IMR-90 (cell line): ENCODE measurements at regions not wholly inside any gene's neighbourhood (a gene's known extent, or its start where the extent isn't known, plus 50 kb on each side); places are given as distances from the start of the nearest gene placed in this dataset.

Source experiments
- ATAC-seq: fragments of 200-7000 bp; cut with Tn5 transposase; 2 replicates; pipeline ENCODE4 v1.9.1; 2020; ENCODE audit warnings: low read depth, mild to moderate bottlenecking, moderate library complexity
- BruUV-seq: library from RNA; stranded (reverse); fragments of 400-500 nt; replicated peaks from 2 replicates; lab custom pipeline; 2021; lab: Mats Ljungman, UMichigan
- CTCF ChIA-PET: fragments of 300-600 bp; formaldehyde crosslinking; extraction: SDS; loops from one replicate; lab custom pipeline; 2021; ENCODE audit warnings: antibody characterized with exemption; lab: Yijun Ruan, JAX
- POLR2A ChIA-PET: fragments of 300-600 bp; sonication (Branson Sonifier 250); formaldehyde crosslinking; loops from one replicate; lab custom pipeline; 2022; ENCODE audit warnings: antibody characterized with exemption; ENCODE audit not compliant: unreplicated experiment; lab: Charles Lee
- DNase-seq: peaks from one replicate; pipeline ENCODE4 v3.0.0; 2013
- H2AFZ ChIP-seq: replicated peaks from 2 replicates; pipeline ENCODE3; 2013; ENCODE audit warnings: low read length, mild to moderate bottlenecking; ENCODE audit not compliant: poor library complexity
- H2AK5ac ChIP-seq: 2 replicates; pipeline ENCODE4 v1.6.1; 2013; ENCODE audit warnings: low read depth, low read length, inconsistent platforms
- H2AK9ac ChIP-seq: replicated peaks from 2 replicates; pipeline ENCODE3; 2013; ENCODE audit warnings: mild to moderate bottlenecking, low read depth, low read length, moderate library complexity; ENCODE audit not compliant: poor library complexity
- H2BK120ac ChIP-seq: 2 replicates; pipeline ENCODE4 v1.6.1; 2013; ENCODE audit warnings: low read depth, low read length, inconsistent platforms
- H2BK15ac ChIP-seq: 3 replicates; pipeline ENCODE4 v1.6.1; 2013; ENCODE audit warnings: low read depth, low read length, inconsistent platforms
- H2BK20ac ChIP-seq: 2 replicates; pipeline ENCODE4 v1.6.1; 2013; ENCODE audit warnings: low read depth, mild to moderate bottlenecking, inconsistent platforms, low read length, moderate library complexity
- H2BK5ac ChIP-seq: 2 replicates; pipeline ENCODE4 v1.6.1; 2013; ENCODE audit warnings: mild to moderate bottlenecking, low read depth, low read length, inconsistent platforms; ENCODE audit not compliant: poor library complexity, severe bottlenecking
- H3K14ac ChIP-seq: replicated peaks from 2 replicates; pipeline ENCODE4 v1.6.1; 2013; ENCODE audit warnings: low read depth, low read length, inconsistent platforms
- H3K18ac ChIP-seq: 2 replicates; pipeline ENCODE4 v1.6.1; 2013; ENCODE audit warnings: low read depth, low read length, control low read depth
- H3K23ac ChIP-seq: 2 replicates; pipeline ENCODE4 v1.6.1; 2013; ENCODE audit warnings: low read depth, low read length, inconsistent platforms
- H3K27ac ChIP-seq: 2 replicates; pipeline ENCODE4 v1.5.1; 2013; ENCODE audit warnings: mild to moderate bottlenecking, control low read depth, low read length; ENCODE audit not compliant: insufficient read depth
- H3K27me3 ChIP-seq: 2 replicates; pipeline ENCODE4 v1.6.1; 2013; ENCODE audit warnings: low read length; ENCODE audit not compliant: control insufficient read depth, insufficient read depth
- H3K36me3 ChIP-seq: 2 replicates; pipeline ENCODE4 v1.6.1; 2013; ENCODE audit warnings: low read length, mixed read lengths; ENCODE audit not compliant: control insufficient read depth, insufficient read depth
- H3K4ac ChIP-seq: 2 replicates; pipeline ENCODE4 v1.6.1; 2013; ENCODE audit warnings: low read depth, low read length, inconsistent platforms
- H3K4me1 ChIP-seq: 2 replicates; pipeline ENCODE4 v1.6.1; 2013; ENCODE audit warnings: low read length, mixed read lengths; ENCODE audit not compliant: control insufficient read depth, insufficient read depth
- H3K4me2 ChIP-seq: 2 replicates; pipeline ENCODE4 v1.6.1; 2013; ENCODE audit warnings: low read depth, mild to moderate bottlenecking, control low read depth, low read length, moderate library complexity
- H3K4me3 ChIP-seq: 2 replicates; pipeline ENCODE4 v1.5.1; 2013; ENCODE audit warnings: low read depth, mild to moderate bottlenecking, control low read depth, low read length, moderate library complexity; ENCODE audit not compliant: insufficient read depth
- H3K56ac ChIP-seq: 2 replicates; pipeline ENCODE4 v1.6.1; 2013; ENCODE audit warnings: low read length, inconsistent platforms; ENCODE audit not compliant: insufficient read depth; ENCODE audit errors: extremely low read depth
- H3K79me1 ChIP-seq, 2 experiments: 2 replicates each; pipeline ENCODE4 v1.6.1; 2013; ENCODE audit warnings: low read length in 2 of 2, inconsistent platforms in 1 of 2, low read depth in 1 of 2
- H3K9ac ChIP-seq: 2 replicates; pipeline ENCODE4 v1.6.1; 2013; ENCODE audit warnings: low read depth, low read length, control low read depth
- H3K9me1 ChIP-seq: 2 replicates; pipeline ENCODE4 v1.6.1; 2013; ENCODE audit warnings: low read length, inconsistent platforms; ENCODE audit not compliant: insufficient read depth
- H3K9me3 ChIP-seq: 2 replicates; pipeline ENCODE4 v1.6.1; 2013; ENCODE audit warnings: low read length; ENCODE audit not compliant: control insufficient read depth, insufficient read depth
- H4K20me1 ChIP-seq: 2 replicates; pipeline ENCODE4 v1.6.1; 2013; ENCODE audit warnings: low read length, inconsistent platforms; ENCODE audit not compliant: insufficient read depth
- H4K5ac ChIP-seq: 2 replicates; pipeline ENCODE4 v1.6.1; 2013; ENCODE audit warnings: mild to moderate bottlenecking, low read depth, low read length, control low read depth
- H4K8ac ChIP-seq, 2 experiments: 2 replicates each; pipeline ENCODE4 v1.6.1; 2013; ENCODE audit warnings: low read depth in 2 of 2, low read length in 2 of 2, control low read depth in 1 of 2, inconsistent platforms in 1 of 2
- H4K91ac ChIP-seq: 2 replicates; pipeline ENCODE4 v1.6.1; 2013; ENCODE audit warnings: low read depth, low read length, inconsistent platforms; ENCODE audit not compliant: insufficient read depth
- BHLHE40 ChIP-seq: fragments of 150-350 bp; IDR thresholded peaks from 2 replicates; pipeline ENCODE4 v1.6.1; 2016; ENCODE audit warnings: mild to moderate bottlenecking, low read depth, low read length
- CEBPB ChIP-seq: IDR thresholded peaks from 2 replicates; pipeline ENCODE4 v1.6.1; 2012; ENCODE audit warnings: low read depth, low read length, improper control_type of control experiment
- CHD1 ChIP-seq: IDR thresholded peaks from 2 replicates; pipeline ENCODE4 v1.6.1; 2012; ENCODE audit warnings: low read depth, low read length, improper control_type of control experiment
- ELK1 ChIP-seq: fragments of 150-350 bp; IDR thresholded peaks from 2 replicates; pipeline ENCODE4 v1.6.1; 2016; ENCODE audit warnings: low read depth, mild to moderate bottlenecking, low read length, moderate library complexity, borderline replicate concordance
- FOS ChIP-seq: fragments of 150-350 bp; IDR thresholded peaks from 2 replicates; pipeline ENCODE4 v1.6.1; 2016; ENCODE audit warnings: low read depth, low read length
- MAFK ChIP-seq: IDR thresholded peaks from 2 replicates; pipeline ENCODE4 v1.6.1; 2012; ENCODE audit warnings: low read depth, low read length, improper control_type of control experiment
- MAZ ChIP-seq: IDR thresholded peaks from 2 replicates; pipeline ENCODE4 v1.6.1; 2012; ENCODE audit warnings: low read depth, mild to moderate bottlenecking, low read length, improper control_type of control experiment, moderate library complexity, borderline replicate concordance
- MXI1 ChIP-seq: IDR thresholded peaks from 2 replicates; pipeline ENCODE4 v1.6.1; 2012; ENCODE audit warnings: low read depth, mild to moderate bottlenecking, low read length, moderate library complexity, borderline replicate concordance
- NFE2L2 ChIP-seq: fragments of 150-350 bp; IDR thresholded peaks from 2 replicates; pipeline ENCODE4 v1.6.1; 2016; ENCODE audit warnings: low read depth, mild to moderate bottlenecking, low read length
- POLR2A ChIP-seq: IDR thresholded peaks from 2 replicates; pipeline ENCODE4 v1.6.1; 2012; ENCODE audit warnings: mild to moderate bottlenecking, low read depth, low read length
- RAD21 ChIP-seq: IDR thresholded peaks from 2 replicates; pipeline ENCODE4 v1.6.1; 2012; ENCODE audit warnings: low read length, improper control_type of control experiment
- RCOR1 ChIP-seq: IDR thresholded peaks from 2 replicates; pipeline ENCODE4 v1.6.1; 2012; ENCODE audit warnings: mild to moderate bottlenecking, low read length, improper control_type of control experiment; ENCODE audit not compliant: insufficient replicate concordance
- RFX5 ChIP-seq: IDR thresholded peaks from 2 replicates; pipeline ENCODE4 v1.8.0; 2012; ENCODE audit warnings: low read depth, mild to moderate bottlenecking, low read length, moderate library complexity
- SMC3 ChIP-seq: fragments of 150-350 bp; IDR thresholded peaks from 2 replicates; pipeline ENCODE4 v1.6.1; 2016; ENCODE audit warnings: low read depth, mild to moderate bottlenecking, antibody characterized with exemption, low read length, moderate library complexity
- USF2 ChIP-seq: fragments of 150-350 bp; IDR thresholded peaks from 2 replicates; pipeline ENCODE4 v1.6.1; 2017; ENCODE audit warnings: mild to moderate bottlenecking, antibody characterized with exemption, low read length, low read depth
- WGBS, 2 experiments: methylation state at CpG; one replicate each; pipeline versions ENCODE4 v1.1.5 to v1.1.7; 2013; ENCODE audit warnings: missing lambda C conversion rate in 2 of 2; ENCODE audit not compliant: insufficient read length in 1 of 2; ENCODE audit errors: extremely low coverage in 2 of 2; 5-methylcytosine and 5-hydroxymethylcytosine counted together
- dilution Hi-C: fragments of 300-500 bp; cut with HindIII; formaldehyde crosslinking; loops from one replicate; pipeline ENCODE4 v1.14.3; 2018; ENCODE audit warnings: low sequenced_read_pairs; ENCODE audit not compliant: unreplicated experiment
- in situ Hi-C: fragments of 300-500 bp; cut with MboI; formaldehyde crosslinking; loops from 3 replicates; pipeline ENCODE4 v1.14.3; 2019; ENCODE audit warnings: low sequenced_read_pairs, inconsistent platforms, mixed read lengths
- intact Hi-C: fragments of 100-400 bp; cut with micrococcal nuclease; formaldehyde crosslinking; loops from 2 replicates; pipeline ENCODE4 v1.10.0; 2022

DNA sequence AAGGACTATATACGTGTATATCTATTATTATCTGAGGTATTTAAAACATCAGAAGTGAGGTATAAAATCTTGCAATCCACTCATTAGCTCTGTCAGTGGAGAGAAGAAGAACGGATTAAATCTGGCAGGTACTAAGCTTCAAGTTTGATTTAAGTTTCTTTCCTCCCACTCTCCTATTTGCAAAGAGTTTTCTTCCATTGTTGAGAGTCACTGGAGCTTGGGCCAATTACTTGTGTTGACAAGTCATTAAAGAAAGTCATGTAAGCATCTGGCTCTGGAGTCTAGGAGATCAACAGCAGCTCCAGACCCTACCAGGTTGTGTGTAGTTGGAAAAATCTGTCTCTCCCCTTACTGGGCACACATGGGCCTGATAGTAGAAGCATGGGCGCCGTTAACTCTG is 476.8 kb upstream of the SMARCA2 start:
- H2AK9ac ChIP-seq, result no peak overlapping the region
- TF ChIP-seq CEBPB (no peak), POLR2A (no peak), FOS (no peak), RCOR1 (no peak), RAD21 (no peak), NFE2L2 (no peak), CHD1 (no peak), ELK1 (no peak), USF2 (no peak), BHLHE40 (no peak), MXI1 (no peak), SMC3 (no peak), RFX5 (no peak), MAFK (no peak), MAZ (no peak)
- no peak for ATAC-seq
- no peak overlapping the region for H3K9ac ChIP-seq
- no peak overlapping the region for H2AK5ac ChIP-seq
- DNase-seq, result no peak
- no peak overlapping the region for H3K18ac ChIP-seq
- no peak overlapping the region for H4K8ac ChIP-seq
- peaks cover 4% of the 10 kb centered on the region for H3K9me3 ChIP-seq
- no peak overlapping the region for H3K27ac ChIP-seq
- POLR2A ChIA-PET, result no interaction called here
- H3K79me1 ChIP-seq, result no peaks in the 10 kb centered on the region
- H3K14ac ChIP-seq, result no peak overlapping the region
- H4K5ac ChIP-seq, result no peak overlapping the region
- H3K23ac ChIP-seq, result no peak overlapping the region
- no peak overlapping the region for H2BK120ac ChIP-seq
- no peak overlapping the region for H3K4ac ChIP-seq
- no CpG with 5 or more reads among the region's 4 CpGs for WGBS, 2 experiments
- H3K4me3 ChIP-seq, result no peak overlapping the region
- in situ Hi-C loops (no loop called here), dilution Hi-C loops (no loop called here), intact Hi-C loops (no loop called here)
- no peak overlapping the region for H3K56ac ChIP-seq
- H2BK5ac ChIP-seq, result no peak overlapping the region
- H3K4me1 ChIP-seq, result no peaks in the 10 kb centered on the region
- H2BK20ac ChIP-seq, result no peak overlapping the region
- CTCF ChIA-PET, result no interaction called here
- H2BK15ac ChIP-seq, result no peak overlapping the region
- H3K36me3 ChIP-seq, result no peaks in the 10 kb centered on the region
- H3K9me1 ChIP-seq, result no peaks in the 10 kb centered on the region
- H3K27me3 ChIP-seq, result no peaks in the 10 kb centered on the region
- no TSS peak for BruUV-seq
- no peak overlapping the region for H4K91ac ChIP-seq
- H4K20me1 ChIP-seq, result no peaks in the 10 kb centered on the region
- no peak overlapping the region for H3K4me2 ChIP-seq
- H2AFZ ChIP-seq, result no peak overlapping the region
